Bronchial epithelial cell (primary cell): ENCODE measurements at regions not wholly inside any gene's neighbourhood (a gene's known extent, or its start where the extent isn't known, plus 50 kb on each side); places are given as distances from the start of the nearest gene placed in this dataset.

ENCODE experiments used
- DNase-seq: peaks from one replicate; pipeline ENCODE4 v3.0.0-alpha.2; 2010; ENCODE audit warnings: low read depth
- FAIRE-seq: peaks from 2 replicates; lab custom pipeline; 2011; peaks lifted over from hg19 to GRCh38; lab: Jason Lieb, UNC
- H3K27me3 ChIP-seq: 2 replicates; pipeline ENCODE4 v1.5.1; 2011; ENCODE audit warnings: low read length; ENCODE audit not compliant: control insufficient read depth, insufficient read depth
- H3K36me3 ChIP-seq: 2 replicates; pipeline ENCODE4 v1.5.1; 2011; ENCODE audit warnings: low read length; ENCODE audit not compliant: control insufficient read depth, insufficient read depth
- H3K4me3 ChIP-seq: 2 replicates; pipeline ENCODE4 v1.5.1; 2011; ENCODE audit warnings: mild to moderate bottlenecking, low read depth, low read length, control low read depth
- CTCF ChIP-seq: IDR thresholded peaks from 2 replicates; pipeline ENCODE4 v1.5.1; 2011; ENCODE audit warnings: mild to moderate bottlenecking, moderate library complexity, low read length, control low read depth, inconsistent platforms; ENCODE audit not compliant: insufficient read depth, severe bottlenecking

DNA sequence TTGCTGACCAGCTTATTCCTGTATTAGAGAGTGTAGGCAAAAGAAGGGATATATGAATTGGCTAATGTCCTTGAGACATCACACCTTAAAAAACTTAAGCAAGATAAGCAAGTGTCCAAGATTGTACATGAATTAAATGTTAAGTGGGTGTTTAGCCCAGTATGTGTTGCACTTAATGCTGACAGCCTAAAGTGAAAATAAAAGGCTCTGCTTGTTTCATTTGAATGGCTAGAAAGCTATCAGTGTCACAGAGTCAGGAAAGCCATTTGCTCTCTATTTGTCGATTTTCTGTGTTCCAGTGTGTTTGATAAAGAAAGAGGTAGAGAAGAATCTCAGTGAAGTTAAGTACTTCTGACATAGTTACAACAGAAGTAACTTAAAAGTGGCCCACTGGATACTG lies 744.9 kb downstream of the ANKRD7 start:
- TF ChIP-seq CTCF = no peak
- DNase-seq (no peak), FAIRE-seq (no peak)
- no peaks in the 10 kb centered on the region for H3K36me3 ChIP-seq
- no peaks in the 10 kb centered on the region for H3K27me3 ChIP-seq
- H3K4me3 ChIP-seq = no peak overlapping the region

GRCh38 chr7:118971706-118972105 lies 747.2 kb downstream of the ANKRD7 start:
- H3K4me3 ChIP-seq = no peak overlapping the region
- no peak for TF ChIP-seq CTCF
- DNase-seq = no peak
- FAIRE-seq = no peak
- H3K36me3 ChIP-seq = no peaks in the 10 kb centered on the region
- H3K27me3 ChIP-seq = no peaks in the 10 kb centered on the region

DNA sequence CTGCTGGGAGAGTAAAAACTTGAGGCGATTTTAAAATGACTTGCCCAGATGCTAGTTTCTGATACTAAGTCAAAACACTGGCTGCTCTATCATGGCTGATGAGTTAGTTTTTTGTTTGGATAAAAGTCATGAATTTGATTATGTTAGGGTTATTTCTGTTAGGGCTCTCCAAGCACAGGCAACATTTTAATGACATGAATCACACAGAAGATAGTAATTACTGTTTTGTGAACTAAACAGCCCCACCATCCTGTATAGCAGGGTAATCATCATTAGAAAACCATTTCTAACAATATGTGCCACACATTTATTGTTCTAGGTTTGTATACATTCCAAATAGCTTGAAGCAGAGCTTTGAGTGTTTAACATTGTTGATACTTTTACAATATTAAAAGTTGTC lies 750.3 kb downstream of the ANKRD7 start:
- H3K36me3 ChIP-seq = no peaks in the 10 kb centered on the region
- TF ChIP-seq CTCF = no peak
- H3K4me3 ChIP-seq = no peak overlapping the region
- no peaks in the 10 kb centered on the region for H3K27me3 ChIP-seq
- FAIRE-seq (no peak), DNase-seq (peak; percentile 7)

DNA sequence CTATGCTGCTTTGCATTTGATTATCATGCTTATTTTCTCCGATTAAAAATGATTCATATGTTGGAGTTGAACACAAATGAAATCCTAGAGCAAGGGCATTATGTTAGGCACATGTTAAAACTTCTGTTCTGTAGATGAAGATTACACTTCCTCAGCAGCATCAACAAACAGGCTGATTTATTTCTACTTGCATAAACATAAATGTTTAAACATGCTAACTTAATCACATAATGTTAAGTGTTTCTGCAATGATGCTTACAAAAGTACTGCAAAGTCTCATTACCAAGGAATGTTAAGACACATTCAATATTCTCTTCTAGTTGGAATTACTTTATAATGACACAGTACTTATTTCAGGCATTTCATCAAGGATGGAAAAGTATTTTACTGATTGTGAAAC lies 770.8 kb downstream of the ANKRD7 start:
- Histone ChIP-seq H3K36me3 (no peaks in the 10 kb centered on the region), H3K4me3 (no peak overlapping the region), H3K27me3 (no peaks in the 10 kb centered on the region)
- no peak for TF ChIP-seq CTCF
- no peak for DNase-seq
- no peak for FAIRE-seq

GRCh38 chr7:119007236-119007635 lies 782.7 kb downstream of the ANKRD7 start:
- DNase-seq (no peak), FAIRE-seq (no peak)
- Histone ChIP-seq H3K4me3 (no peak overlapping the region), H3K27me3 (no peaks in the 10 kb centered on the region), H3K36me3 (no peaks in the 10 kb centered on the region)
- no peak for TF ChIP-seq CTCF

GRCh38 chr7:119010635-119011034 lies 786.1 kb downstream of the ANKRD7 start:
- FAIRE-seq = no peak

More at GRCh38 chr7:119010635-119011034, 786.1 kb downstream of the ANKRD7 start:
- H3K4me3 ChIP-seq = no peak overlapping the region
- DNase-seq = no peak
- no peak for TF ChIP-seq CTCF
- H3K27me3 ChIP-seq = no peaks in the 10 kb centered on the region
- no peaks in the 10 kb centered on the region for H3K36me3 ChIP-seq
